Right cardiac atrium (tissue), 5 donors: ENCODE measurements at regions not wholly inside any gene's neighbourhood (a gene's known extent, or its start where the extent isn't known, plus 50 kb on each side); places are given as distances from the start of the nearest gene placed in this dataset.
A peak's percentile ranks its signal among the peaks of the same experiment; 100 is the strongest.
"Not testable (repeated sequence)": the region's sequence is repeated elsewhere in the genome, so short reads cannot be mapped to it uniquely, and the experiment has no call there.

ENCODE experiments used
- ATAC-seq, 2 donors: fragments of 200-7000 bp; cut with Tn5 transposase; one replicate each; pipeline versions ENCODE4 v1.8.0 to v1.9.1; 2020; ENCODE audit warnings: moderate library complexity in 2 of 2, mild to moderate bottlenecking in 1 of 2
- DNase-seq, 3 donors: peaks; one replicate each; pipeline ENCODE4 v3.0.0-alpha.2; 2020
- H3K27ac ChIP-seq: one replicate; pipeline ENCODE4 v1.5.1; 2013; ENCODE audit warnings: mild to moderate bottlenecking, low read length, control low read depth, moderate library complexity
- H3K27me3 ChIP-seq: one replicate; pipeline ENCODE4 v1.6.1; 2013; ENCODE audit not compliant: control insufficient read depth, insufficient read depth
- H3K4me1 ChIP-seq: one replicate; pipeline ENCODE4 v1.6.1; 2013; ENCODE audit warnings: low read length; ENCODE audit not compliant: control insufficient read depth, insufficient read depth
- H3K4me3 ChIP-seq: one replicate; pipeline ENCODE4 v1.5.1; 2013; ENCODE audit warnings: low read length, control low read depth
- H3K9me3 ChIP-seq: one replicate; pipeline ENCODE4 v1.6.1; 2013; ENCODE audit warnings: low read length; ENCODE audit not compliant: control insufficient read depth
- WGBS: extraction: QIAGEN DNeasy Blood & Tissue Kit; methylation state at CpG from one replicate; pipeline ENCODE4 v1.1.7; 2013; 5-methylcytosine and 5-hydroxymethylcytosine counted together
- intact Hi-C, 4 donors: fragments of 100-400 bp; cut with DNase I; formaldehyde crosslinking; loops; one replicate each; pipeline versions ENCODE4 v1.11.0 to v1.14.0; 2022 to 2023
- donor health status: healthy with polysubstance abuse.
- donor health status: DM: no; HTN: yes; CAD: no.
- donor health status: DM: no; HTN: no; CAD: no.
- donor health status: DM: no; HTN: yes; CAD: no; lungs with severe emphysema.
- donor health status: DM: yes; HTN: yes; CAD: no.

DNA sequence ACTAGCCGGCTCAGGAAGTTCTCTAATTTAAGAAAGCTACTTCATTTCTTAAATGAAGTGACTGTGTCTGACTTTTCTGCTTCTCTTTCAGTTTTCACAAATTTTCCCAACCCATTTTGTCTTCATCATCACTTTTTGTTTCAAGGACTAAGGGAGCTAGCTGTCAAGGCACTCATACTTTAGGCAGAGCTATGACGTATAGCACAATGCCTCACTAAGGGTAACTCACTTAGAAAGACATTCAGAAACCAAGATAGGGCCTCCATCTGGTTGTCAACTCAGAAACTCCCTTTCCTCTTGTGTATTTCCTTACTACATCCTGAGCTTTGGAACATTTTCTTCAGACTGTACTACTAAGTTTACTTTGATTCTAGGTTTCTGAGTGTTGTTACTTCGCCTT is 397.9 kb downstream of the TOX3 start:
- H3K9me3 ChIP-seq, result no peaks in the 10 kb centered on the region
- DNase-seq (no peak), ATAC-seq (no peak)
- 61% methylated on average over 3 of the region's 3 CpGs for WGBS
- no peak overlapping the region for H3K4me3 ChIP-seq
- no peak overlapping the region for H3K27ac ChIP-seq
- H3K4me1 ChIP-seq, result no peaks in the 10 kb centered on the region
- H3K27me3 ChIP-seq, result no peaks in the 10 kb centered on the region
- intact Hi-C loops, result no loop called here

GRCh38 chr16:52141871-52142270 is 405.1 kb downstream of the TOX3 start:
- WGBS, result 26% methylated on average over 4 of the region's 4 CpGs
- no peaks in the 10 kb centered on the region for H3K27me3 ChIP-seq
- no peaks in the 10 kb centered on the region for H3K4me1 ChIP-seq
- intact Hi-C loops, result no loop called here
- DNase-seq (no peak), ATAC-seq (no peak)
- H3K27ac ChIP-seq, result no peak overlapping the region
- no peak overlapping the region for H3K4me3 ChIP-seq
- H3K9me3 ChIP-seq, result no peaks in the 10 kb centered on the region

DNA sequence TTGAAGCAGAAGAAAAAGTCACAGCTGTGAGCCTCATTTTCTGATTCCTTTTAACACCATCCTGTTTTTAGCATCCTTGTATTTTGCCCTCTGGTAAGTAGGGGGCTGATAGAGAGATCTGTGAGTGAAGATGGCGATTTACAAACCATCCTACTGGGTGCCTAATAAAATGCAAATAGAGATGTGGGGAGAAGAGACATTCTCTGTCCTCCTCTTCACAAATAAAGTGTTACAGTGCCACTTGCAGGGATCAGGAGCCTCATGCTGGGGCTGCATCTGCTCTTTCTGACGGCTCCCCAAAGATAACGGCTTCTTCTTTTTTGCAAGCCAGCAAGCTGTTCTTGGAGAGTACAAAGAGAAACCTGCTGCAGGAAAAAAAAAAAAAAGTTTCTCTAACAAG is 418.6 kb downstream of the TOX3 start:
- WGBS, result 32% methylated on average over 3 of the region's 3 CpGs
- no peak overlapping the region for H3K27ac ChIP-seq

DNA sequence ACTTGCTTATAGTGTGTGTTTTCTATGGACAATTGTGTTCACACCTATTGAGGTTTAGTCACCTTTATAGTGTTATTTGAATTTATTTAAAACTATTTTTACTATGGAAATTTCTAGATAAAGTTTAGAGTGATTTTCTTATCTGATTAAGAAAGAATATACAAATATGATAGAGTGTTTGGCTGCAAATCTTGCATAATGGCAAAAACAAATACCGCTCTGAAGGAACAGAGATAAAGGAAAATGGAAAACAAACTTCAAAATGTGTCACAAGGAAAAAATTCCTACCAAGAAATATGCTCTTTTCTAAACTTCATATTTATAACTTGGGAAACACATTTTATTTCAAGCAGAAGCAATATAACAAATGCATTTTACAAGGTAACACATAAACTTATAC is 423.1 kb downstream of the TOX3 start:
- H3K4me3 ChIP-seq, result no peak overlapping the region
- no peaks in the 10 kb centered on the region for H3K27me3 ChIP-seq
- no peaks in the 10 kb centered on the region for H3K9me3 ChIP-seq
- 70% methylated on average over 1 of the region's 1 CpG for WGBS
- DNase-seq (no peak), ATAC-seq (no peak)
- no peak overlapping the region for H3K27ac ChIP-seq
- intact Hi-C loops, result no loop called here
- H3K4me1 ChIP-seq, result no peaks in the 10 kb centered on the region

More for the DNA sequence above, 418.6 kb downstream of the TOX3 start:
- intact Hi-C loops, result no loop called here
- no peaks in the 10 kb centered on the region for H3K4me1 ChIP-seq
- no peak overlapping the region for H3K4me3 ChIP-seq
- ATAC-seq (no peak), DNase-seq (no peak)
- no peaks in the 10 kb centered on the region for H3K9me3 ChIP-seq
- H3K27me3 ChIP-seq, result no peaks in the 10 kb centered on the region

GRCh38 chr16:52123061-52123839 is 423.7 kb downstream of the TOX3 start:
- no peaks in the 10 kb centered on the region for H3K9me3 ChIP-seq
- H3K4me3 ChIP-seq, result no peak overlapping the region
- H3K4me1 ChIP-seq, result no peaks in the 10 kb centered on the region
- no peak for DNase-seq
- intact Hi-C loops, result no loop called here
- no peak overlapping the region for H3K27ac ChIP-seq
- no peaks in the 10 kb centered on the region for H3K27me3 ChIP-seq
- peak in 1 of 2 donors; percentile 63 for ATAC-seq
- WGBS, result 47% methylated on average over 2 of the region's 2 CpGs

GRCh38 chr16:52117171-52117570 is 429.8 kb downstream of the TOX3 start:
- intact Hi-C loops, result no loop called here
- Histone ChIP-seq H3K9me3 (no peaks in the 10 kb centered on the region), H3K27ac (no peak overlapping the region), H3K27me3 (no peaks in the 10 kb centered on the region), H3K4me1 (no peaks in the 10 kb centered on the region), H3K4me3 (no peak overlapping the region)
- ATAC-seq (no peak), DNase-seq (no peak)
- WGBS, result 40% methylated on average over 2 of the region's 2 CpGs

DNA sequence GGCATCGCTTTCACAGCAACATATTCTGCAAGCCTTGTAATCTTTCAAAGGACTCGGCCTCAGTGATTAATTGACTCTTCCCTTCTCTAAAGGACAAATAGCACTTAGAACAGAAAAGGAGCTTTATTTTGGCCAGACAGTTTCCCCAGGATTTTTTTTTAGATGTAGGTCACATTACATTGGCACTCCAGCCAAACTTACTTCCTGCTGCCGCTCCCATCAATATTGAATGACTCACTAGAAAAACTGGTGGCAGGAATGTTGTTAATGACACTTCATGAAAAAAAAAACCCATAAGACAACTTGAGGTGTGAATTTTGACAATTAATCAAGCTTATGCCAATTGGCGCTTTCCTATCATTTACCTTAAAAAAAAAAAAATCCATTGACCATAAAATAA is 432.6 kb downstream of the TOX3 start:
- no peaks in the 10 kb centered on the region for H3K27me3 ChIP-seq
- intact Hi-C loops, result no loop called here
- H3K4me3 ChIP-seq, result no peak overlapping the region
- no peaks in the 10 kb centered on the region for H3K4me1 ChIP-seq
- H3K27ac ChIP-seq, result no peak overlapping the region
- ATAC-seq, result no peak
- 55% methylated on average over 4 of the region's 4 CpGs for WGBS
- H3K9me3 ChIP-seq, result no peaks in the 10 kb centered on the region
- no peak for DNase-seq

DNA sequence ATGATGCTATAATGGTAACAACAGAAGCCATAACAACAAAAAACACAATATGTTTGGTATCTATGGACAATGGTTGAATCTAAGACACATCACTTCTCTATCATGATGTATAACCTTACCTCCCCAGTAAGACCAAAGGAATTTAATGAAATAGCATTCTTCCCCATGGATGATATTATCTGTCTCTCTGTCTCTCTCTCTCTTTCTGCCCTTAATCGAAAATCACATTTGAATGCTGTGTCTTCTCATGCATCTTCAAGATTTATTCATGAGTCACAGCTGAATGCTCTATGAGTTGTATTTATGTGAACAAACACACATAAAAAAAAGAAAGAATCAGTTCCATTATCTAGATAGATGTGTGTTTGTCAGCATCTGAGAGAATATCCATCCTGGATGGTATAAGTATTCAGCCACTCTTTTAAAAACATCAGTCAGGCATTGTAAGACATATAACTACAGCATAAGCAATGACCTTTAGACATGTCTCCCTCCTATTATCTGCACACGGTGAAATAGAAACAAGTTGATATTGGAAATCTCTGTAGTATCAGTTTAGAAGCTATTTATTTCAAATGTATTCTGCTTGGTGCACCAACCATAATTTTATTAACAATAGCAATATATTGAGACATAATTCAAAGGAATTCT is 433.3 kb downstream of the TOX3 start:
- H3K4me1 ChIP-seq, result no peaks in the 10 kb centered on the region
- H3K9me3 ChIP-seq, result no peaks in the 10 kb centered on the region
- intact Hi-C loops, result no loop called here
- ATAC-seq, result no peak
- no peaks in the 10 kb centered on the region for H3K27me3 ChIP-seq
- DNase-seq, result no peak
- H3K27ac ChIP-seq, result no peak overlapping the region
- H3K4me3 ChIP-seq, result no peak overlapping the region
- WGBS, result 62% methylated on average over 2 of the region's 2 CpGs

- 85% methylated on average over 4 of the region's 4 CpGs for whole genome bisulfite sequencing
- ATAC-seq, H3K4me1 ChIP-seq, H3K27me3 ChIP-seq, DNase-seq, H3K9me3 ChIP-seq, H3K27ac ChIP-seq, intact Hi-C loops, H3K4me3 ChIP-seq: not testable (repeated sequence)
Measured at GRCh38 chr16:52104993-52105392, 441.9 kb downstream of the TOX3 start.

- DNase-seq (no peak), ATAC-seq (no peak)
- Histone ChIP-seq H3K4me1 (no peaks in the 10 kb centered on the region), H3K27ac (no peak overlapping the region), H3K4me3 (no peak overlapping the region), H3K27me3 (no peaks in the 10 kb centered on the region), H3K9me3 (no peaks in the 10 kb centered on the region)
- 71% methylated on average over 1 of the region's 1 CpG for WGBS
- intact Hi-C loops, result no loop called here
Measured at GRCh38 chr16:52103791-52104190, 443.2 kb downstream of the TOX3 start.

GRCh38 chr16:52101246-52101645 is 445.7 kb downstream of the TOX3 start:
- 77% methylated on average over 3 of the region's 3 CpGs for WGBS
- no peak overlapping the region for H3K27ac ChIP-seq
- H3K4me3 ChIP-seq, result no peak overlapping the region
- H3K9me3 ChIP-seq, result no peaks in the 10 kb centered on the region
- H3K4me1 ChIP-seq, result no peaks in the 10 kb centered on the region
- no peak for DNase-seq
- H3K27me3 ChIP-seq, result no peaks in the 10 kb centered on the region
- intact Hi-C loops, result no loop called here
- no peak for ATAC-seq
